GM23338 (cell line): ENCODE measurements at regions not wholly inside any gene's neighbourhood (a gene's known extent, or its start where the extent isn't known, plus 50 kb on each side); places are given as distances from the start of the nearest gene placed in this dataset.

Source experiments
- CREB1 ChIP-seq: fragments of 250-450 bp; sonication (Bioruptor Pico); IDR thresholded peaks from 2 replicates; pipeline ENCODE4 v1.5.0; 2020; ENCODE audit warnings: low read depth, mild to moderate bottlenecking, moderate library complexity
- ETS1 ChIP-seq: IDR thresholded peaks from 2 replicates; pipeline ENCODE4 v1.6.1; 2016; ENCODE audit warnings: antibody characterized with exemption
- EZH2 ChIP-seq: fragments of 200-600 bp; sonication (generic); IDR thresholded peaks from one replicate; pipeline ENCODE4 v1.8.0; 2017; ENCODE audit warnings: antibody characterized with exemption, mild to moderate bottlenecking, low read depth; ENCODE audit not compliant: unreplicated experiment
- EZH2phosphoT487 ChIP-seq: fragments of 200-600 bp; sonication (generic); IDR thresholded peaks from one replicate; pipeline ENCODE4 v1.8.1; 2018; ENCODE audit warnings: antibody characterized with exemption; ENCODE audit not compliant: unreplicated experiment
- JUNB ChIP-seq: IDR thresholded peaks from one replicate; pipeline ENCODE4 v1.6.1; 2016; ENCODE audit warnings: antibody characterized with exemption; ENCODE audit not compliant: unreplicated experiment
- POLR2AphosphoS5 ChIP-seq: IDR thresholded peaks from 2 replicates; pipeline ENCODE4 v1.6.1; 2016; ENCODE audit warnings: antibody characterized with exemption, low read depth
- REST ChIP-seq: IDR thresholded peaks from one replicate; pipeline ENCODE4 v1.6.1; 2018; ENCODE audit warnings: antibody characterized with exemption; ENCODE audit not compliant: unreplicated experiment
- STAT1 ChIP-seq: IDR thresholded peaks from one replicate; pipeline ENCODE4 v1.6.1; 2016; ENCODE audit warnings: antibody characterized with exemption; ENCODE audit not compliant: unreplicated experiment
- ZNF114 ChIP-seq: fragments of 250-450 bp; sonication (Bioruptor Pico); IDR thresholded peaks from 2 replicates; pipeline ENCODE4 v1.5.0; 2020; ENCODE audit warnings: mild to moderate bottlenecking, moderate library complexity
- TF ChIP-seq, protein P1 (sequence below), 2 experiments: fragments of 200-600 bp in 1 of 2; sonication (generic) in 1 of 2; conservative IDR thresholded peaks; 2 replicates each; pipeline versions ENCODE4 v1.5.1 to v1.6.1; 2016 to 2017; ENCODE audit warnings: antibody characterized with exemption in 2 of 2, low read depth in 2 of 2, mild to moderate bottlenecking in 2 of 2, moderate library complexity in 1 of 2

GRCh38 chr1:83055391-83056170 is 943.4 kb downstream of the TTLL7 start:
- TF ChIP-seq, protein P1, sequence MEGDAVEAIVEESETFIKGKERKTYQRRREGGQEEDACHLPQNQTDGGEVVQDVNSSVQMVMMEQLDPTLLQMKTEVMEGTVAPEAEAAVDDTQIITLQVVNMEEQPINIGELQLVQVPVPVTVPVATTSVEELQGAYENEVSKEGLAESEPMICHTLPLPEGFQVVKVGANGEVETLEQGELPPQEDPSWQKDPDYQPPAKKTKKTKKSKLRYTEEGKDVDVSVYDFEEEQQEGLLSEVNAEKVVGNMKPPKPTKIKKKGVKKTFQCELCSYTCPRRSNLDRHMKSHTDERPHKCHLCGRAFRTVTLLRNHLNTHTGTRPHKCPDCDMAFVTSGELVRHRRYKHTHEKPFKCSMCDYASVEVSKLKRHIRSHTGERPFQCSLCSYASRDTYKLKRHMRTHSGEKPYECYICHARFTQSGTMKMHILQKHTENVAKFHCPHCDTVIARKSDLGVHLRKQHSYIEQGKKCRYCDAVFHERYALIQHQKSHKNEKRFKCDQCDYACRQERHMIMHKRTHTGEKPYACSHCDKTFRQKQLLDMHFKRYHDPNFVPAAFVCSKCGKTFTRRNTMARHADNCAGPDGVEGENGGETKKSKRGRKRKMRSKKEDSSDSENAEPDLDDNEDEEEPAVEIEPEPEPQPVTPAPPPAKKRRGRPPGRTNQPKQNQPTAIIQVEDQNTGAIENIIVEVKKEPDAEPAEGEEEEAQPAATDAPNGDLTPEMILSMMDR (conservative IDR thresholded peaks at IDR 0.05; ENCODE audit: low read depth in 2 of 2): no peak
- TF ChIP-seq EZH2 (no peak), CREB1 (CRISPR knock-in tag) (no peak), REST (no peak), EZH2phosphoT487 (no peak), STAT1 (no peak), POLR2AphosphoS5 (no peak), ETS1 (no peak), JUNB (no peak), ZNF114 (no peak)
